ENCODE measurements at regions not wholly inside any gene's neighbourhood (a gene's known extent, or its start where the extent isn't known, plus 50 kb on each side); places are given as distances from the start of the nearest gene placed in this dataset.

DNA sequence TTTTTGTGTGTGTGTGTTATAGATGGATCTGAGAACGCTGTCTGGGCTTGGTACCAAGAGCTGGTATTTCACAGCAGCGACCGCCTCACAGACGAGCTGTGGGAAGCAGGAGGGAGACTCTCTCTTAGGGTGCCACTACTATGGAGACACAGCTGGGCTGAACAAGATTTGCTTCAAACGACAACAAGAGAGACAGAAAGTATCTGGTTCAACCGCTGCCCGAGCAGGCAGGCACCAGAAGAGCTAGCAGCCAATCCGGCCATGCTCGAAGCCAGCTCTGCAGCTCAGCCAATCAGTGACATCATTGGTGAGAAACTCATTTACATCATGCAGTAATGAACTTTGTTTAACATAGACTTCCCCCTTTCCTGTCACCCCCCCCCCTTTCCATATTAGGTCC, 341.3 kb downstream of the USP25 start:
- no peak for DNase-seq (ENCODE audit: low read depth in 4 of 4, low spot score in 3 of 4)

DNA sequence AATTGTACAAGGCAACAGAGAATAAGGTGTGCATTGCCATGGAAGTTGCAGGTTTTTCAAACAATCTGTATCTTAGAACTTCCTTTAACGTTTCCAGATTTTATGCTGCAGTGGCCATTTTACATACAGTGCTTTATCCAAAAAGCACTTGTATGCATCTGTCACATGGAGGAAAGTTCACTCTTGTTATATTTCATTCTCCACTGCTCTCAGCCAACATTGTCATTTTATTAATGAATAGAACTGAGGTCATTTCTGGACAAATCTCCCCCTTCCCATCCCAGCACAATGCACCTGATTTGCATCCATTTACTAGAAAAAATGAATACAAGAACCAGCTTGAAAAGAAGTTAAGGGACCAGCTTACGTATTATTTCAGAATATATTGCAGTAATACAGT, 342.0 kb downstream of the USP25 start:
- no peak for DNase-seq (ENCODE audit: low read depth in 4 of 4, low spot score in 3 of 4)

- DNase-seq (ENCODE audit: low read depth in 4 of 4, low spot score in 3 of 4) = no peak
Measured at GRCh38 chr21:16072221-16072620, 342.4 kb downstream of the USP25 start.

GRCh38 chr21:16072737-16073136, 343.0 kb downstream of the USP25 start:
- peak in 3 of 4 donors; percentile 38 to 42 (median 41) for DNase-seq (ENCODE audit: low read depth in 4 of 4, low spot score in 3 of 4)

GRCh38 chr21:16073586-16073985, 343.8 kb downstream of the USP25 start:
- no peak for DNase-seq (ENCODE audit: low read depth in 4 of 4, low spot score in 3 of 4)

- DNase-seq (ENCODE audit: low read depth in 4 of 4, low spot score in 3 of 4) = no peak
Measured at GRCh38 chr21:16074950-16075489, 345.2 kb downstream of the USP25 start.

DNA sequence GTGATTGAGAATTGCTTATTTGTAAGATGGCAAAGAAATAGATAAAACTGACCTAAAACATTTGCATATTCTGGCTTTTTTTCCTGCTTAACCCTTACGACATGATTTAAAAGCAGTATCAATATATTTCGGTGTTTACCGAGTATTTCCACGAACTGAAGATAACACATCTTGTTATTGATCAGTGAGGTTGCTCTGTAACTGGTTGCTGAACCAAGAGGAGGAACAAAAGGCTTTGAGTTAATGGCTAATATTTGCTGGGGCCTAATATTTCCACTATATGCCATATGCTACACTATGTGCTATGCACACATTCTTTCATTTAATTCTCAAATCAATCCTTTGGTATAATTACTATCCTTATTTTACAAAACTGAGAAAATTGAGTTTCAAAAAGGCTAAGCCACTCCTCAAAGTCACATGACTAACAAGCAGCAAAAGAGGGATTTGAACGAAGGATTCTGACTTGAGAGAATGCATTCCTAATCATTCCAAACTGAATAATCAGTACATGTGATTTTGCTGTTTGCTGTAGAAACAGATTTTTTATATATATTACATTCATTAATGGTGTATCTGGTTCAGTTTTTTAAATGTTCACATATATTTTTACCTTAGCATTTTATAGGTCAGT, 346.0 kb downstream of the USP25 start:
- no peak for DNase-seq (ENCODE audit: low read depth in 4 of 4, low spot score in 3 of 4)

DNA sequence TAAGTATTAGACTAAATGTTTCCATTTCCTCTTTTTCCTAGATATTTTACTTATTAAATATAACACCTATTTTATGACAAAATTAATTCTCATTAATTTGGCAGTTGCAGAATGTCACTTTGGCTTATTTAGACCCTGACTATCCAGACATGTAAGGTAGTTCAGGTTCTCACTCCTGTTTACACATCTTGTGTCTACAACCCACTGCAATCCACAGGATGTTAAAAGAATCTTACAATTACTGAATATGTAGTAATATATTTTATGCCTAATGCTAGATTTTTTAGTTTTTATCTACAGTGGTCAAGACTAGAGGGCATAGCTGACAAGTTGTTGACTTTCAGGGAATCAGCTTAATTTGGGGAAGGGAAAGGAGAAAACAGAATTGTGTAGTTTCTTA, 346.7 kb downstream of the USP25 start:
- DNase-seq (ENCODE audit: low read depth in 4 of 4, low spot score in 3 of 4) = no peak

- DNase-seq (ENCODE audit: low read depth in 4 of 4, low spot score in 3 of 4) = no peak
Measured at GRCh38 chr21:16078382-16078781, 348.6 kb downstream of the USP25 start.

GRCh38 chr21:16079830-16080229, 350.0 kb downstream of the USP25 start:
- no peak for DNase-seq (ENCODE audit: low read depth in 4 of 4, low spot score in 3 of 4)

GRCh38 chr21:16081304-16081703, 351.5 kb downstream of the USP25 start:
- DNase-seq (ENCODE audit: low read depth in 4 of 4, low spot score in 3 of 4) = no peak

- DNase-seq (ENCODE audit: low read depth in 4 of 4, low spot score in 3 of 4) = no peak
Measured at GRCh38 chr21:16082038-16082816, 352.4 kb downstream of the USP25 start.

DNA sequence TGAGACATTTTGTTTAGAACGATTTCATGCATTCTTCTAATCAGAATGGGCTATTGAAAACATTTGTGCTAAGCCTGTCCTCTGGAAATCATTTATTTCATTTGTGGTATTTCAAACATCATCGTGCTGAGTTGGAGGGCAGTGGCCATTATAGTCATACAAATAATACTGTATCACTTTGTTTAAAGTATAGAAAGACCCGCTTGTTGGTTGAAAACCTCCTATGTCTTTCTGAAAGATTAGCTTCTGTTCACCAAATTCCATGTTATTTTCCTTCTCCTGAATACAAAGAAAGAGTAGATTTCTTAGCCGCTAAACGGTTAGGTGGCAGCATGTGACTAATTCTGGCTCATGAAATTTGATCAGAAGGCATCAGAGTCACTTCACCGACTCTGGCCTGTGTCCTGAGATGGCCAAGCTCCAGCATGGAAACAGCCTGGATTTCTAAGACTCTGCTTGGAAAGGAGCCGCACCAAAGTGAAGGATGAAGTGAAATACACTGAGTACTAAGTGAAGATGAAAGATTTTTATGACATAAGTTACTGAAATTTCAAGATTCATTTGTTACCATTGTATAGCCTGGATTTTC, 355.1 kb downstream of the USP25 start:
- DNase-seq (ENCODE audit: low read depth in 4 of 4, low spot score in 3 of 4) = no peak

- no peak for DNase-seq (ENCODE audit: low read depth in 4 of 4, low spot score in 3 of 4)
Measured at GRCh38 chr21:16085421-16085820, 355.6 kb downstream of the USP25 start.

DNA sequence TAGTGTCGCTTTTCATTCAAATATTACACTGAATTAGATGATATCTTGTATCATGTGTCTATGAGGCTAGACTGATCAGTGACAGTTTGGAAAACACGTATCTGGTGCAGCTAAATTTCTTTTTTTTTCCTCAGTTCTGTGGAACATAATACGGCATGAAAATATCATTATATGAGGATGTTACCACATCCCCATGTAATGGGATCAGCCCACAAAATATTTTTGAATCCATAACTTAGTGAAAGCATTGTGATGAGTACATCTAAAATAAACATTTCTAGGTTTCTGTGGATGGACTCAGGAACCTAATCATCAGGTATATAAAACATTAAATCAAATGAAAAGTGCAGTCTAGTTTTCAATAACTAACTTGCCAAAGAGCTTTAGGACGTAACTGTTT, 356.3 kb downstream of the USP25 start:
- no peak for DNase-seq (ENCODE audit: low read depth in 4 of 4, low spot score in 3 of 4)

DNA sequence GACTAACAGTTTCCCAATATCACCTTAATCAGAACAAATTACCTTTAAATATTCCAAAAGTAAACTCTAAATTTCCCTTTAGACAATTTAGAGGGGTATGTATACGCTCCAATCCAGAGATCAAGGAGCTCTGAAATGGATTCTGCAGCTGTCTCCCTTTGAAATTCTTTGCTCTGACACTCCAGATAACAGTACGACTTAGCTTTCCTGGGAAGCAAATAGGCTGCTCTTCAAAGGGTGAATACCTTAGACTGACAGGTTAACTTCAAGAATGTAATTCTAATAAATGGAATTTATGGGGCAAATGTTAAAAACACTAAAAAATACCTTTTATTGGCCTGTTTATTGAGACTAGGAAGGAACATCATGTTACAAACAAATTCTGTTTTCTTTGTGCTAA, 357.2 kb downstream of the USP25 start:
- DNase-seq (ENCODE audit: low read depth in 4 of 4, low spot score in 3 of 4) = no peak

DNA sequence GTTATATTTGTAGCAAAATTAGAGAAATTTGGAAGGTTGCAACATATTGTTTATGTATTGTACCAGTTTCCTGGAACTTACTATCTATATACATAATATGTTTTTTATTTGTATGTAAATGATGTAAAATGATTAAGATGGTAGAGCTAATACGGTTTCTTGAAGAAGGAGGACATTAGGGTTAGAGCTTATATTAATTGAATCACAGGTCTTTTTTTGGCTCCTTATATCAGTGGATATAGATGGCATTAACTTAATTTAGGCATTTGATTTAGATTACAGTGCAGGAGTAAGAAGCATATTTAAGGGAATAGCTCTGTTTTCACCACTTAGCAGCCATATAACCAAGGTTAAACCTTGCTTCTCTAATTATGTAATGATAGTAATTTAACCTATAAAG, 357.7 kb downstream of the USP25 start:
- DNase-seq (ENCODE audit: low read depth in 4 of 4, low spot score in 3 of 4) = no peak

DNA sequence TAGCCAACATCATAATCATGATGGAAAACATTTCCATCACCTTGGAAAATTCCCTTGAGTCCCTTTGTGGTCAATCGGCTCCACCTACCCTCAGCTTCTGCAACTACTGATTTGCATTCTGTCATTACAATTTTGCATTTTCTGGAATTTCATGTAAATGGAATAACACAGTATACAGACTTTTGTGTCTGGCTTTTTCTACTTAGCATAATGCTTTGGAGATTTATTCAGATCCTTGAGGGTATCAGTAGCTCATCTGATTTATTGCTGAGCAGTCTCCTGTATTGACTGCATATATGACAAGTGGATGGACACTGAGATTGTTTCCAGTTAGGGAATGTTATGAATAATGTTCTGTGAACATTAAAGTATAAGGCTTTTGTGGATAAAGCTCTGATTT, 358.3 kb downstream of the USP25 start:
- no peak for DNase-seq (ENCODE audit: low read depth in 4 of 4, low spot score in 3 of 4)

DNA sequence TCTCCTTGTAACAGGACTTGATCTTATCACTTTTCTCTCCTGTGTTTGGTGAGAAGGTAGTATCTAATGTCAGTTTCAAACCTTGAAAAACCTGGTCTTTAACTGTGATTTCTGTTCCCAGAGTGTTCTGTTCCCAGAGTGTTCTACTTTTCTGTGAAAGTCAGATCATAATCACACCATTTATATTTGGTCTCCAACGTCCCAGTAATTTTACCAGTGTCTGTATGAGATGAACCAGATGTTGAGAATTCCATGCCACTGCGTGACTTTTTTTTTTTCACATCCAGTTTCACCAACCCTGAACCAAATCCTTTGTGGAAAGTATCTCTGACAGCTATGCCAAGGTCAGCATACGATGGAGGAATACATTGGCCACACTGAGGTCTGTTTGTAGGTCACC, 365.2 kb downstream of the USP25 start:
- DNase-seq (ENCODE audit: low read depth in 4 of 4, low spot score in 3 of 4) = no peak

- DNase-seq (ENCODE audit: low read depth in 4 of 4, low spot score in 3 of 4) = no peak
Measured at GRCh38 chr21:16096988-16097387, 367.2 kb downstream of the USP25 start.

GRCh38 chr21:16102113-16102512, 372.3 kb downstream of the USP25 start:
- no peak for DNase-seq (ENCODE audit: low read depth in 4 of 4, low spot score in 3 of 4)

DNA sequence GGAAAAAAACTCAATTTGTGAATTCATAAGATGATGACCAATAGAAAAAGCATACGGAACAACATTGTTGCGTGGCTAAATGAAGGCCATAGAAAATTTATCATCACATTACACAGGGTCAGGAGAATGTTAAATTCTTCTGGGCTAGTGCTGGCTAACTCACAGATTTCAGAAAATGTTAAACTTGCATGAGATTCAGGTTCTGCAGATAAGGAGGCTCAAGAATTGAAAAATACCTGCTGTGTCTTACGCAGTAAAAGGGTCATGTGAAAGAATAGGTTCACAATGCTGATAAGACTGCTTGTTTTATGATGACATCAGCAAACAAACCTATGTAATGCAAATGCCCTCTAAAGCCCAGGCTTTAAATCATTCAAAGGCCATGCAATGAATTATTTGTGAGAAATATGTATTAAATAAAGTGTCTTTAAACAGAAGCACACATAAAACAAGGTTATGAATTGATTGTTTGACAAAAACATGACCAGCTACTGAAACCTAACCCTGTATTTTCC, 378.8 kb downstream of the USP25 start:
- DNase-seq (ENCODE audit: low read depth in 4 of 4, low spot score in 3 of 4) = no peak

All from left renal pelvis (tissue), 4 donors.